ENCODE measurements at regions not wholly inside any gene's neighbourhood (a gene's known extent, or its start where the extent isn't known, plus 50 kb on each side); places are given as distances from the start of the nearest gene placed in this dataset.

DNA sequence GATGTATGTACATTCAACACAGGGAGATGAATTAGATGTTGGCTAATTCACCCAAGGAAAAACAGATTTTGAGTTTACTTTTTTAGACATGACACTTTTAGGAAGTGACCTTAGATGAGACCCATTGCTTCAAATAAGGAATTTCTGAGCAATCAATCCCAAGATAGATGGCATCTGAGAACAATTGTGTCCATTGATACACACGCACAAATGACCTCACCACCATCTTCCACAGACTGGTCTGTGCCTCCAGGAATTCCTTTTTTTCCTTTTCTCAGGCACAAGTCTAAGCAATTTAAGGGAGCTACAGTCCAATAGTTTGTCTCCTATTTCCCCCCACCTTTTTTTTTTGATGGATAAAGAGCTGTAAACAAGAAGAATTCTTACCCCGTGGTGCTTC lies 265.3 kb downstream of the TBL1XR1 start:
- no peak for DNase-seq

DNA sequence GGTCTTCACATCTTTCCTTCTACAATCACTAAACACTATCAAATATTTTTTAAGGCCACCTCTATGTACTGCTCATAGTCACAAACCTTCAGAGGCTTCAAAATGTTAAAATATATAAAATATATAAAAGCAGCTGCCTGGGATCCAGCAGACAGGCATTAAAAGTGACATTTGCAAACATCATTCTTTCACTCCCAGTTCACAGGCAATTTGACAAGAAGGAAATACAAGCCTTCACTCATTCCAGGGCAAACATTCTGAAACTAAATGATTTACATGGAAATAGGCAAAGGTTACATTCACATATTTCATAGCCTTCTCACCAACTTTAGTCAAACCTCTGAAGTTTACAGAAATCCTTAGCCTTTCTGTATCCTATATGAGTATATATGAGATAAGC lies 266.3 kb downstream of the TBL1XR1 start:
- DNase-seq: no peak

DNA sequence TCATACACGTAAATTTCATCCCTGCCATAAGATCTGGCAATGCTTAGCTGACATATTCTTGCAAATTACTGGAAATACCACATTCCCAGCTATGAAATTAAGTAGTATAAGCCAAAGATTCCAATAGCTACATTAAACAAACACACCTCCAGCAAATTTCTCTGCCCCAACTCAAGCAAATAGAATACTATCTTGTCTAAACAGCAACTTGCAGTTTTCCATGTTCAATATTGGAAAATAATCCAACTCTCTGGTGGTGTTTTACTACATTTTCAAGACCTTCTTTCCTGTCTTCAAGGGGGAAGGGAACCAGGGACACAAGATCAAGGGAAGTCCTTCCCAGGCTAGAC lies 268.7 kb downstream of the TBL1XR1 start:
- DNase-seq: no peak

DNA sequence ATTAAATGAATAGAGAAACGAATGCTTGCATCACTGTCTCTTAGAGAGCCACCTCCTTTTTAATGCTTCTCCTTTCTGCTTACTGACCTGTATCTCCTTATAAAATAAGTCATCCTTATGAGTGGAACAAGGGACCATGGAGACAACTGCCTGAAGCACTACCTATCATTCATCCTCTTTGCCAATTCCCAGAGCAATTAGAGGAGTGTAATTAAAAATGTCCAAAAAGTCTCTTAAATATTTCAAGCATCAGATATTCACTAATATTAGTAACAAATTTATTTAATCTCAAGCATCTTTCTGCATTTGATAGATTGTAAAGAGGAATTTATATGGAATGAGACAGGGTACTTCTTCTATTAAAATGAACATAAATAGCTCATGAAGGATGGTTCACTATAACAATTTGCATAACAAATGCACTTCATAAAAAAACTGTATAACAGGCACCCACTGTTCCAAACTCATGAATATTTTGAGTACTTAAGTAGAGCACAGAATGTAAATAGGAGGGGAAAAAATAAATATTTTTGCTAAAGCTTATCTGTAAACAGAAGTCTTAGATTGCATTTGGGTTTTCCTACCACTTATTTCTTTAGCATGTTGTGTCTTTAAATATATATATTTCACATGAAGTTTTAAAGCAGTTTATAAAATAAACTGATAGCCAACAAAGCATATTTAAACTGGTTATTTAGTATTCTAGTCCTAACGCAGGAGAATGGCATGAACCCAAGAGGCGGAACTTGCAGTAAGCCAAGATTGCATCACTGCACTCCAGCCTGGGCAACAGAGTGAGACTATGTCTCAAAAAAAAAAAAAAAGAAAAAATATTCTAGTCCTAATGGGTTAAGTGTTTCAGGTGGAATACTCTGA lies 269.3 kb downstream of the TBL1XR1 start:
- no peak for DNase-seq

DNA sequence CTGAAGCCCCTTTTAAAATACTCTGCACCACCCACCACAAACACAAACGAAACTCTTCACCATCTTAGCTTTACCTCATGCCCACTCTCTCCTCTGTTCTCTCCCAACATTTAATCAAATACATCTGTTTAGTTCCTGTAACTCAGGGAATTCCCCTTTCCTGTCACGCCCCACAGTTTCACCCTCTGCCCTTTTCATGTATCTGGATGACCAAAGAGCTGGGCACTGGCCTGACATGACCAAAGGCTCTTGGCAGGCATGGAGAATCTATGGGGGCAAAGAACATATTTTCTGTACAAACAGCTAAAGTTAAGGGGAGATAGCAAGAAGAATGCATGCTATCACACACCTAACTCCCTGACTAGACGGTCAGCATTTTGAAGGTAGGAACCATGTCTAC lies 270.0 kb downstream of the TBL1XR1 start:
- DNase-seq: no peak

DNA sequence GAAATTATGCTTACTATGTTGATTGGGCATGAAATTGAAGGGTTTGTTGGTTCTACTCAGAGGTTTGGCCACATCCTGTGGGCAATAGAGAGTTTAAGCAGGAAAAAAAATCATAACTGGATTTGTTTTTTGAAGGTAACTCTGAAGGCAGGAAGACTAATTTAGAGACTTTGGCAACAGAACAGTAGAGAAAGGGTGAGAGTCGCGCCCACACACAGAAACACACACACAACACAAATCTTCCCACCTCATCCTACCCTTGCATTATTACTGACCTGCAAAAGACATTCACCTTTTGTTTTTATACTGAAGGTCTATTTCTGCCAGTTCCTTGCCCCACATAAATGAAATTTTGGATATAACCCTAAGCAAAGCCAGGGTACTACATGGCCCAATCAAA lies 270.6 kb downstream of the TBL1XR1 start:
- no peak for DNase-seq

DNA sequence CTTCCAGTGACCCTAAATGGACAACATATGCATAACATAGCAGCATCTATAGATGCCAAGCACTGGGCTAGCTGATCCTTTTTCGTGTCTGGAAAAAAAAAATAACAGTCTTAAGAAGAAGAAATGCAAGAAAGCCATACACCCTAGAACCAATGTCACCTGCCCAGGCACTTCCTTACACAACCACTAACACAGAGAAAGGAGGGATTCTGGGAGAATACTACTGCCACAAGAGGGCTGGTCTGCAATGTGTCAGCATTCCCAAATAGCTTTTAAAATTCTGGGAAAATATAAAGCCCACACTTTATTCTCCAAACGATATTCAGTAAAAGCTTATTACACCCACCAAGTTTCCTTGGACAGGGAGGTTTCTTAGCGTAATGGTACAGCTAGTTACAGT lies 271.2 kb downstream of the TBL1XR1 start:
- DNase-seq: no peak

DNA sequence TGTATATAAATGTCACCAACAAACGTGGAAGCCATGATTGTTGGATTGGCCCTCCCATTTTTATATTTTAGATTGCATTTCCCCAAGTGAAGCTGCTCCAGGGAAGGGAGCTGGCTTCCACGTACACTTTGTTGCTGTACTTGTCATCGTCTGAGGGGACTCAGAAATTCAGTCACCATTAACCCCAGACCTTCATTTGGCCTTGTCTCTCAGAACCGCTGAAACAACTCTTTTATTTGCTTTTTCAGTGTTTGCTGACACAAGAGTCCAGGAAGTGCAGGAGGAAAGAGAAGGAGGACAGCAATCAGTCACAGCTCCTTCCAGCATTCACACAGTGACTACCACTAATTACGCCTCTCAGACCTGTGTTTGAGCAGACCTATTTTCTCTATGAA lies 276.5 kb downstream of the TBL1XR1 start:
- DNase-seq: no peak

DNA sequence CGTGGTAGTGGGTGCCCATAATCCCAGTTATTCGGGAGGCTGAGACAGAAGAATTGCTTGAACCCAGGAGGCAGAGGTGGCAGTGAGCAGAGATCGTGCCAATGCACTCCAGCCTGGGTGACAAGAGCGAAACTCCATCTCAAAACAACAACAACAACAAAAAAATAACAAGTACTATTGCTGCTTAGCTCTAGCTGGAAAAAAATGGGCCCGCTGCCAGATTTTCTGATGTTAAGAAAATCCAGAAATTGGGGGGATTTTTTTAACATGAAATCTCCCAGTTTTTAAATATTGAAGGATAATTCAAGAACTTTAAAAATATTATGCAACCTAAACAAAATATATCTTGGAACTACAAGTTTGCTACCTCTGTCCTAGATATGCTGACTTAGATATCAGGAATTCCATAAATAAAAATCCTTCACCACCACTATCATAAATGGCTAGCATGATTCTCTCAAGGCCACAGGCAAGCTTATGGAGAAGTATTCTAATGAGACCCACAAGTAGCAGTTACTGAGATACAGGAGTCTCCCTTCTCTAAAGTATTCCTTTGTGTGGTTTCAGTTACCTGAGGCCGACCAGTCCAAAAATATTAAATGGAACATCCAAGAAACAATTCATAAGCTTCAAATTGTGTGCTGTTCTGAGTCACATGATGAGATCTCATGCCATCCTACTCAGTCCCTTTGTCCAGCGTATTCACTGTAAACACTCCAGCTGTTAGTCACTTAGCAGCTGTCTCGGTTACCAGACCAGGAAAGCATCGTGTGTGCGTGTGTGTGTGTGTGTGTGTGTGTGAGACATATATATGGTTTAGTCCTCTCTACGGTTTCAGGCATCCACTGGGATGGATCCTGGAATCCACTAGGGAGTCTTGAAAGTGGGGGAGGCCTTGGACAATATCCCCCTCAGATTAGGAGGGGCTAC lies 277.2 kb downstream of the TBL1XR1 start:
- no peak for DNase-seq

DNA sequence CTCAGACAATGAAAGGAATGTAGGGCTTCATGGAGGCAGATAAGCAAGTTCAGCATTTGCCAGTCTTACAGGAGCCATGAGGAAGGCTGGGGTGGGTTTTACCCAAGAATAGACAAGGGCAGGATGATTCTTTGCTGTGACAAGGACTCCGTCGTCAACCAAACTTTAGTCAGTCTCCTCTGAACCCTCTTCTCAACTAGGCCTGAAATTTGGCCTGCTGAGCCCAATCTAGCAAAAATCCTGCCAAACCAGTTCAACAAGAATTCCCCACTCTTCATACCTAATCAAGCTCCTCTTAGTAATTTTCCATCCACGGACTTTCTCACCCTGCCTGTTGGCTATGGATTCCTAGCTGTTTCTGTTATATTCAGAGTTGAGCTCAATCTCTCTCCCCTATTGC lies 280.5 kb downstream of the TBL1XR1 start:
- DNase-seq: no peak

DNA sequence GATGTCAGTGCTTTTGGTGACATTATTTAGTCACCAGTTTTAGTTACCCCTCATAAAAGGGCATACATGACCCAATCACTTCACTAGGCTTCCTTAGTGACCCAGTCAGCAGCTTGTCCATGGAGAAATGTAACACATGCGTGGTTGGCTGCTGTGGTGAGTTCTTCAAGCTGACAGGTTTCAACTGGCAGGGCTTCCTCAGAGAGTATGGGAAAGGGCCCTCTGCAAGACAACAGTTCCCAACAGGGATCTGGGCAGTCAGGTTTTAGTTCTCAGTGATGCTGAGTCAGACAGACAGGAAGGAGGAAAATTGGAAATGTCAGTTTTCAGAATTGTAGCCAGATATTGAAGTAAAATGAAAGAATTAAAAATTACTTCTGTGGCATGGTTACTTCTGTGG lies 282.5 kb downstream of the TBL1XR1 start:
- DNase-seq: no peak

DNA sequence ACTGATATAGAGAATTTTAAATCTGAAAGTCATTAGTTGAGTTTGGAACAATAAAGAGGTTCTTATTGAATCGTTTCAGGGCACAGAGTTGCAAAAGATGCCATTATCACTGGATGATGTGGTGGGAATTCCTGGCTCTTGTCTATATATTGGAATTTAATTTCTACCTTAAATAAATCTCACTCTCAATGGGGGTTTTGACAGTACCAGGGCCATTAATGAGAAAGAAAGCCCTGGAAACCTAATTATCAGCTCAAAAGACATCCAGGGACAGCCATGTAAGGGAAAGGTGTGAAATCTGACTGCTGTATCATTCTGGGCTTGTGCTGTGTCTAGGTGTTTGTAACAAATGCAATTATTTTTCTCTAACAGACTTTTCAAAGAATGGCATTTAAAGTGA lies 285.7 kb downstream of the TBL1XR1 start:
- DNase-seq: no peak

DNA sequence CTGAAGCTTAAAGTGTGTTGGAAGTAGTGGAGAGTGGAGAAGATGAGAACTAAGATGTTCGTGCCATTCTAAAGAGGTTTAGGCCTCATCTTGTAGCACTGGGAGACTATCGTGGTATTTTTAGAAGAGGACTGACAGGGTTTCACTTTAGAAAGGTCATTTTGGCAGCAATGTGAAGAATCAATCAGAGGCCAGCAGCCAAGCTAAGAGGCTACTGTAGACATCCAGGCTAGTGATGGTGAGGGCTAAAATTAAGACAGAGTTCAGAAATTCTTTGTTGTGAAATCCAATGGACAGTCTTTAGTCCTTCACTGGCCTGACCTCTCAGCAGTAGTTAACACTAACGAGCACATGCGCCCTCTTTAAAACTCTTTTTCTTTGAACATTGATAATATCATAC lies 288.2 kb downstream of the TBL1XR1 start:
- no peak for DNase-seq

DNA sequence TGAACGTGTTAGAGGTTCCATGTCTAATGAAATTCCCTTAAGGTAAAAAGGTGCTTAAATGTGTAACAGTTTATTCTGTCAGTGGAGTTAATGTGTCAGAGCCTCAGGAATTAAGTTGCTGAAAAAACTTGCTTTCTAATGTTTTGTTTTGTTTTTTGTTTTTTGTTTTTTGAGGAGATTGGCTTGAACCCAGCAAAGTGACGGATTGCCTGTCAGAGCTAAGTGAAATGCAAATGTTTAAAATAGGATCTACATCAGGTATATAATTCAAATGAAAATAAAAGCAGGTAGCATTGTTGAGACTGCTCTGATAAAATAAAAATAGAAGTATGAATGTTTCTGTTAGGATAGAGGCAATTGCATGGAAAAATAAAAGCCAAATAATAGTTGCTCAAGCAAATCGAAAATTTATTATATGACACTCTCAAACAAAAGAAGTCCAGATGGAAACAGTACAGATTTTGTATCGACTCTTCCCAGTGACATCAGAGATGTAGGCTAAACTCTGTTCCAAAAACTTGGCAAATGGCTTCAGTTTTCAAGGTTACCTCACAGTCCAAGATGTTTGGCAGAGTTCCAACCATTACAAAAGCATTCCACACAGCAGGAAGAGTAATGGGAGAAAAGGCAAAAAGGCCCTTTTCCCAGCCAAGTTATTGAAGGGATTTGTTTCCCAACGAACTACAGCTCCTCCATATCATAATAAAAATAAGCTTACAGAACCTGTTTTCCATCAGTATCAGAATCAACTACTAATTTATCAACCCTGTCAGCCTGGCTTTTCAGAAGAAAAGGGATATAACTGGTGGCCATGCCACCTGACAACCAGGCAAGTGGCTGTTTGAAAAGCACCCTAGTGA lies 291.0 kb downstream of the TBL1XR1 start:
- no peak for DNase-seq

DNA sequence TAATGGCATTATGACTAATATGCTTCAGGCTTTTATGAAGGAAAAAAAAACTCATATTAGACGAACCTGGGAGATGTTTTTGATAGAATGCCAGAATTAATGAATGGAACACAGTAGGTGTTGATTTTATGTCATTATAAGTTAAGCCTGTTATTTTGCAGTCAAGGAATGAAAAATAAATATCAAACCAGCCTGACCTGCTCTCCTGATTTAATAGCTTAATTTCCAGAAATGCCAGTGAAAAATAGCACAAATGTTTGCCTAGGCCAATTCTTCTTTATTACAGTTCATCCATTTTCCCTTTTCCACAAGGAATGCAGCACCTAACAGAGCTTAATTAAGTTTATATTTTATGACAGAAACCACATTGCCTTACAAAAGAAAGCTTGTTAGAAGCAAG lies 292.0 kb downstream of the TBL1XR1 start:
- DNase-seq: no peak

DNA sequence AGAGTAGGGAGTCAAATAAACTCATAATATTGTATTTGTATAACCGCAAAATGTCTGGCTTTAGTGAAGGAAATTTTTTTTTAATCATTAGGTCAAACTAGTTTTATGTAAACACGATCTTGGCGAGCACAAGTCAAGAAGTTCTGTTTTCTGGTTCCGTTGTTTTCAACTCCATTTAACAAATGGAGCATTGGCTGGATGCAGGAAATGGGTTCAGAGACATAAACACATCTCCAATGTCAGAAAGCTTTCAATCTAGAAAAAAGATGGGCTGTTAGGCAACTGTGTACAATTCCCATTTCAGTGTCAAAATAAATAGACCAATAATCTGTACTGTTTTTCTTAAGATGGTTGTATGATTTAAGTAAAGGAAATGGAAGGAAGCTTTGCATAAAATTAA lies 292.8 kb downstream of the TBL1XR1 start:
- DNase-seq: no peak

DNA sequence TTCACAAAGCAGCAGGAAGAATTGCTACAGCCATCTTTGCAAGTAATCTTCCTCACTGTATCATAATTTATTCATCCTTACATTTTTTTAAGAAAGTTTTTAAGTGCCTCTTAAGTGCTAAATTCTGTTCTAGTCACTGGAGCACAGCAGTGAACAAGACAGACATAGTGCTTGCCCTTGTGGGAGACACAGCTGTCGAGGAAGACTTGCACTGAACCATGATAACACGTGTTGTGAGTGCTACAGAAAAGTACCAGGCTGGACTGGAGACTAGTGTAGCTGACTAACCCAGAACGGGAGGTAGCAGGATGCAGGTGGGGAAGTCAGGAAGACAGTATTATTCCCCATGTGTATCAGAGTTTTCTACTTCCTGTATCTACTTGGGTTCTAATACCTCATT lies 300.6 kb downstream of the TBL1XR1 start:
- no peak for DNase-seq

DNA sequence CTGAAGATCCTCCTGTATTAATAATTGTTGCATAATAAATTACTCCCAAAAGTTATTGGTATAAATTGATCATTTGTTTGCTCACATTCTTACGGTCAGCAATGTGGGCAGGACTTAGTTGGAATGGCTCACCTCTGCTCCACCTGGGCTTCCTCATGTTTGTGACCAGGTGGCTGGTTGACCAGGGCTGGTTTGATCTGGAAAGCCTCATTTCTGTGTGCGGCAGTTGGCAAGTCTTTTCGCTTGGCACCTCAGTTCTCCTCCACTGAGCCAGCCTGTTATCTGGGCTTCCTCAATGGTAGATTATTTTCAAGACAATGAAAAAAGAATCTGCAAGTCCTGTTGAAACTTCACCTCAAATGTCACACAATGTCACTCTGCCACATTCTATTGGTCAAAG lies 301.1 kb downstream of the TBL1XR1 start:
- DNase-seq: no peak

DNA sequence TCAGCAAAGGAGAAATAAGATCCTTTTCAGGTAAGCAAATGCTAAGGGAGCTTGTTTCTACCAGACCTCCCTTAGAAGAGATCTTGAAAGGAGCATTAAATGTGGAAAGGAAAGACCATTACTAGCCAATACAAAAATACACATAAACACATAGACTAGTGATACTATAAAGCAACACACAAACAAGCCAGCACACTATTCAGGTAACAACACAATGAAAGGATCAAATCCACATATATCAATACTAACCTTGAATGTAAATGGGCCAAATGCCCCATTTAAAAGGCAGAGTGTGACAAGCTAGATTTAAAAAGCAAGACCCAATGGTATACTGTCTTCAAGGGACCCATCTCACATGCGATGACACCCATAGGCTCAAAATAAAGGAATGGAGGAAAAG lies 317.6 kb downstream of the TBL1XR1 start:
- DNase-seq: no peak

DNA sequence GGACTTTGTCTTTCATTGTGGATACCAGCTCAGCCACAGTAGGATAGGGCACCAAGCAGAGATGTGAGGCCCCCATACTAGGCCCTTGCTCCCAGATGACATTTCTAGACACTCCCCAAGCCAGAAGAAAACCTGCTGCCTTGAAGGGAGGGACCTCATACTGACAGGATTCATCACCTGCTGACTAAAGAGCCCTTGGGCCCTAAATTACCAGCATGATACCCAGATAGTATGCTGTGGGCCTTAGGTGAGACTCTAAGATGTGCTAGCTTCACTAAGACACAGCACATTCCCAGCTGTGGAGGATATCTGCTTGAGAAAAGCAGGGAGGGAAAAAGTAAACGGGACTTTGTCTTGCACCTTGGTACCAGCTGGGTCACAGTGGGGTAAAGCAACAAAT lies 324.0 kb downstream of the TBL1XR1 start:
- DNase-seq: no peak

DNA sequence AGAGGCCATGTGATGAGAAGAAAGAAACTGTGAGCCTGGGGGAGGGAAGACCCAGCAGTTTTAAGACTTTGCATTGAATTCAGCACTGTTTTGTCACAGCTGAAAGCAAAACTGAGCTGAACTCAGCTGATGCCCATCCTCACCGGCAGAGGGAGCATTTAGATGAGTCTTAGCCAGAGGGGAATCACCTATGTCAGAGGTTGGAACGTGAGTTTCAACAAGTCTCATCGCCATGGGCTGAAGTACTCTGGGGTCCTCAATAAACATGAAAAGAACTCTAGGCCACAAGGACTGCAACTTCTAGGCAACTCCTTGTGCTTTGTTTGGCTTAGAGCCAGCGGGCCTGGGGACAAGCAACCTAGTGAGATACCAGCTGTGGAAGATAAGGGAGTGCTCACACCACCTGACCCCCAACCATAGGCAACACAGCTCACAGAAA lies 324.5 kb downstream of the TBL1XR1 start:
- DNase-seq: peak; percentile 50

DNA sequence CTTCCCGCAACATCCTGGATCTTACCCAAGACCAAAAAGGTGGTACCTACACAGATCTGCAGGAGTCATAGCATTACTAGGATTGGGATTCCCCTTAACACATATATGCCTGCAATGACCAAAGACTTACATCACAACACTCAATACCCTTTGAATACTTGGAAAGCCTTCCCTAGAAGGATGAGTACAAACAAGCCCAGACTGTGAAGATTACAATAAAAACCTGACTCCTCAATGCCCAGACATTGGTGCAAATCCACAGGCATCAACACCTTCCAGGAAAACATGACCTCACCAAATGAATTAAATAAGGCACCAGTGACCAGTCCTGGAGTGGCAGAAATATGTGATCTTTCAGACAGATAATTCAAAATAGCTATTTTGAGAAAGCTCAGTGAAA lies 326.8 kb downstream of the TBL1XR1 start:
- DNase-seq: no peak

Measured in activated naive CD4-positive, alpha-beta T cell treated with anti-CD3 and anti-CD28 coated beads, Interleukin-2, amount 50 U/mL, for 16 hours (primary cell).